Testis (tissue), 2 donors: ENCODE measurements at regions not wholly inside any gene's neighbourhood (a gene's known extent, or its start where the extent isn't known, plus 50 kb on each side); places are given as distances from the start of the nearest gene placed in this dataset.

Source experiments
- POLR2A ChIP-seq: fragments of 450-650 bp; IDR thresholded peaks from one replicate; pipeline ENCODE4 v1.6.1; 2017; ENCODE audit warnings: antibody characterized with exemption, mild to moderate bottlenecking, moderate library complexity
- TF ChIP-seq, protein P1 (sequence below), 3 experiments: fragments of 450-650 bp in 2 of 3; fragments of 200-600 bp in 1 of 3; sonication (generic) in 1 of 3; IDR thresholded peaks; one replicate each; pipeline ENCODE4 v1.5.1; 2016 to 2019; ENCODE audit warnings: antibody characterized with exemption in 3 of 3, mild to moderate bottlenecking in 2 of 3, moderate library complexity in 1 of 3

DNA sequence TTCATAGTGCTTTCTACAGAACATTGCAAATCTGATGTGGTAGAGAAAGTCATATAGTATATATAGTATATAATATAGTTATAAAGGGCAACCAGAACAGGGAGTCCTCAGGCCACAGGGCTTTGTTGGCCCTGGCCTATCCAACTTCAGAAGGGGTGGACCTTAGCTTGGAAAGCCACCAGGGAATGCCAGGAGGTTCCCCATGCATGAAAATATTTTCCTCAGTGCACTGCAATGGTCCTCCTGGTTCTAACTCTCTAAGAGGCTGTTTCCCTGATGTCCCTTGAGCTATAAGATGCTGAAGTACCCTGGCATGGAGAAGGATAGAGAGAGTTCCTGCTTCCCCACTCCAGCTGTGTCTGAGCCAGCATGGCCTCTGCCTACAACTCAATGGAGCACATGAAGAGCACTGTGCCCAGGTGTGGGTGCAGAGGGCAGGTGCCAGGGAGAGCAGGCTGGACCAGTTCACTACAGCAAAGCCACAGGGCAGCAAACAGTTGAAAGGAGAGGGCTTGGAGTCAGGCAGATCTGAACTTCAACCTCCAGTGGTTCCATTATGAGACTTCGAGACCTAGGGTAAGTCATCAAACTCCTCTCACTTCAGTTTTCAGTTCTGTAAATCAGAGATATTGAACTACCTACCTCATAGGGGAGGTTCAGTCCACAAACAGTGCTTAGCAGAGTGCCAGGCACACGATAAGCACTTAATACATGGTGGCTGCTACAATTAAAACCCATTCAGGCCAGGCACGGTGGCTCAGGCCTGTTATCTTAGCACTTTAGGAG is 183.1 kb downstream of the SALL1 start:
- TF ChIP-seq, protein P1, sequence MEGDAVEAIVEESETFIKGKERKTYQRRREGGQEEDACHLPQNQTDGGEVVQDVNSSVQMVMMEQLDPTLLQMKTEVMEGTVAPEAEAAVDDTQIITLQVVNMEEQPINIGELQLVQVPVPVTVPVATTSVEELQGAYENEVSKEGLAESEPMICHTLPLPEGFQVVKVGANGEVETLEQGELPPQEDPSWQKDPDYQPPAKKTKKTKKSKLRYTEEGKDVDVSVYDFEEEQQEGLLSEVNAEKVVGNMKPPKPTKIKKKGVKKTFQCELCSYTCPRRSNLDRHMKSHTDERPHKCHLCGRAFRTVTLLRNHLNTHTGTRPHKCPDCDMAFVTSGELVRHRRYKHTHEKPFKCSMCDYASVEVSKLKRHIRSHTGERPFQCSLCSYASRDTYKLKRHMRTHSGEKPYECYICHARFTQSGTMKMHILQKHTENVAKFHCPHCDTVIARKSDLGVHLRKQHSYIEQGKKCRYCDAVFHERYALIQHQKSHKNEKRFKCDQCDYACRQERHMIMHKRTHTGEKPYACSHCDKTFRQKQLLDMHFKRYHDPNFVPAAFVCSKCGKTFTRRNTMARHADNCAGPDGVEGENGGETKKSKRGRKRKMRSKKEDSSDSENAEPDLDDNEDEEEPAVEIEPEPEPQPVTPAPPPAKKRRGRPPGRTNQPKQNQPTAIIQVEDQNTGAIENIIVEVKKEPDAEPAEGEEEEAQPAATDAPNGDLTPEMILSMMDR (IDR thresholded peaks at IDR 0.05): no peak
- no peak for TF ChIP-seq POLR2A
